WTC11 (cell line): ENCODE measurements at regions not wholly inside any gene's neighbourhood (a gene's known extent, or its start where the extent isn't known, plus 50 kb on each side); places are given as distances from the start of the nearest gene placed in this dataset.

ENCODE experiments used
- CREM ChIP-seq: sonication (generic); formaldehyde crosslinking; IDR thresholded peaks from 2 replicates; pipeline ENCODE4 v1.8.1; 2022; ENCODE audit warnings: mild to moderate bottlenecking, missing genetic modification reagents, moderate library complexity
- FOXJ3 ChIP-seq: sonication (generic); formaldehyde crosslinking; IDR thresholded peaks from 2 replicates; pipeline ENCODE4 v1.9.0; 2021; ENCODE audit warnings: missing genetic modification reagents, mild to moderate bottlenecking, borderline replicate concordance
- NFE2L1 ChIP-seq: sonication (generic); formaldehyde crosslinking; IDR thresholded peaks from 2 replicates; pipeline ENCODE4 v1.8.1; 2023; ENCODE audit warnings: missing genetic modification reagents
- NFYB ChIP-seq: sonication (generic); formaldehyde crosslinking; conservative IDR thresholded peaks from 2 replicates; pipeline ENCODE4 v1.8.0; 2022; ENCODE audit warnings: low read depth, missing genetic modification reagents
- TEAD4 ChIP-seq: sonication (generic); formaldehyde crosslinking; IDR thresholded peaks from 2 replicates; pipeline ENCODE4 v1.8.0; 2022; ENCODE audit warnings: mild to moderate bottlenecking, missing genetic modification reagents
- TF ChIP-seq, protein P1 (sequence below): fragments of 200-600 bp; IDR thresholded peaks from 2 replicates; pipeline ENCODE4 v1.8.0; 2022; ENCODE audit warnings: antibody characterized with exemption
- TF ChIP-seq, protein P2 (sequence below): sonication (generic); formaldehyde crosslinking; IDR thresholded peaks from 2 replicates; pipeline ENCODE4 v1.8.0; 2022; ENCODE audit warnings: mild to moderate bottlenecking, missing genetic modification reagents
- TF ChIP-seq, protein P3 (sequence below): sonication (generic); formaldehyde crosslinking; IDR thresholded peaks from 2 replicates; pipeline ENCODE4 v1.8.1; 2023; ENCODE audit warnings: mild to moderate bottlenecking, missing genetic modification reagents

DNA sequence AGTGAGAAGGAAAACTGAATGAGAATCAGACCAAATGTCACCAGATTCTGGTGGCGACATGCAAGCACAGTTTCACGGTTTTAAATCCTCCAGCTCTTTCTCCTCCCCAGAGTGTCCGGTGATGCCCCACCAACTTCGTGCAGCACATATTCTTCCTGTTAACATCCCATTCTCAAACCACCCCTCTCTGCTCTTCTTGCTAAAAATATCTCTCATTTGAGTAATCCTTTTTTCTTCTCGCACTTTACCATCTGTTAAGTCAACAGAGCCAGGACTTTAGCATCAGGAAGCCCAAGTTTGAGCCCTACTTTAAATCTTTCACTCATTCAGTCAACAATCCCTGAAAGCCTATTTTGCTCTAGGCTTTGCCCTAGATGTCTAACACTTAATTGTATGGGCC, 68.2 kb upstream of the VGLL4 start:
- TF ChIP-seq, protein P1, sequence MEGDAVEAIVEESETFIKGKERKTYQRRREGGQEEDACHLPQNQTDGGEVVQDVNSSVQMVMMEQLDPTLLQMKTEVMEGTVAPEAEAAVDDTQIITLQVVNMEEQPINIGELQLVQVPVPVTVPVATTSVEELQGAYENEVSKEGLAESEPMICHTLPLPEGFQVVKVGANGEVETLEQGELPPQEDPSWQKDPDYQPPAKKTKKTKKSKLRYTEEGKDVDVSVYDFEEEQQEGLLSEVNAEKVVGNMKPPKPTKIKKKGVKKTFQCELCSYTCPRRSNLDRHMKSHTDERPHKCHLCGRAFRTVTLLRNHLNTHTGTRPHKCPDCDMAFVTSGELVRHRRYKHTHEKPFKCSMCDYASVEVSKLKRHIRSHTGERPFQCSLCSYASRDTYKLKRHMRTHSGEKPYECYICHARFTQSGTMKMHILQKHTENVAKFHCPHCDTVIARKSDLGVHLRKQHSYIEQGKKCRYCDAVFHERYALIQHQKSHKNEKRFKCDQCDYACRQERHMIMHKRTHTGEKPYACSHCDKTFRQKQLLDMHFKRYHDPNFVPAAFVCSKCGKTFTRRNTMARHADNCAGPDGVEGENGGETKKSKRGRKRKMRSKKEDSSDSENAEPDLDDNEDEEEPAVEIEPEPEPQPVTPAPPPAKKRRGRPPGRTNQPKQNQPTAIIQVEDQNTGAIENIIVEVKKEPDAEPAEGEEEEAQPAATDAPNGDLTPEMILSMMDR: no peak
- TF ChIP-seq, protein P2, sequence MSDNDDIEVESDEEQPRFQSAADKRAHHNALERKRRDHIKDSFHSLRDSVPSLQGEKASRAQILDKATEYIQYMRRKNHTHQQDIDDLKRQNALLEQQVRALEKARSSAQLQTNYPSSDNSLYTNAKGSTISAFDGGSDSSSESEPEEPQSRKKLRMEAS (CRISPR knock-in tag): no peak
- TF ChIP-seq, protein P3, sequence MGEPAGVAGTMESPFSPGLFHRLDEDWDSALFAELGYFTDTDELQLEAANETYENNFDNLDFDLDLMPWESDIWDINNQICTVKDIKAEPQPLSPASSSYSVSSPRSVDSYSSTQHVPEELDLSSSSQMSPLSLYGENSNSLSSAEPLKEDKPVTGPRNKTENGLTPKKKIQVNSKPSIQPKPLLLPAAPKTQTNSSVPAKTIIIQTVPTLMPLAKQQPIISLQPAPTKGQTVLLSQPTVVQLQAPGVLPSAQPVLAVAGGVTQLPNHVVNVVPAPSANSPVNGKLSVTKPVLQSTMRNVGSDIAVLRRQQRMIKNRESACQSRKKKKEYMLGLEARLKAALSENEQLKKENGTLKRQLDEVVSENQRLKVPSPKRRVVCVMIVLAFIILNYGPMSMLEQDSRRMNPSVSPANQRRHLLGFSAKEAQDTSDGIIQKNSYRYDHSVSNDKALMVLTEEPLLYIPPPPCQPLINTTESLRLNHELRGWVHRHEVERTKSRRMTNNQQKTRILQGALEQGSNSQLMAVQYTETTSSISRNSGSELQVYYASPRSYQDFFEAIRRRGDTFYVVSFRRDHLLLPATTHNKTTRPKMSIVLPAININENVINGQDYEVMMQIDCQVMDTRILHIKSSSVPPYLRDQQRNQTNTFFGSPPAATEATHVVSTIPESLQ (CRISPR knock-in tag): no peak
- no peak for TF ChIP-seq TEAD4 (CRISPR knock-in tag)
- no peak for TF ChIP-seq FOXJ3 (CRISPR knock-in tag)
- TF ChIP-seq NFE2L1: no peak
- no peak for TF ChIP-seq CREM
- TF ChIP-seq NFYB (CRISPR knock-in tag): no peak
